Right cardiac atrium (tissue), 5 donors: ENCODE measurements at regions not wholly inside any gene's neighbourhood (a gene's known extent, or its start where the extent isn't known, plus 50 kb on each side); places are given as distances from the start of the nearest gene placed in this dataset.

ENCODE experiments used
- ATAC-seq, 2 donors: fragments of 200-7000 bp; cut with Tn5 transposase; one replicate each; pipeline versions ENCODE4 v1.8.0 to v1.9.1; 2020; ENCODE audit warnings: moderate library complexity in 2 of 2, mild to moderate bottlenecking in 1 of 2
- DNase-seq, 3 donors: peaks; one replicate each; pipeline ENCODE4 v3.0.0-alpha.2; 2020
- H3K27ac ChIP-seq: one replicate; pipeline ENCODE4 v1.5.1; 2013; ENCODE audit warnings: mild to moderate bottlenecking, low read length, control low read depth, moderate library complexity
- H3K27me3 ChIP-seq: one replicate; pipeline ENCODE4 v1.6.1; 2013; ENCODE audit not compliant: control insufficient read depth, insufficient read depth
- H3K4me1 ChIP-seq: one replicate; pipeline ENCODE4 v1.6.1; 2013; ENCODE audit warnings: low read length; ENCODE audit not compliant: control insufficient read depth, insufficient read depth
- H3K4me3 ChIP-seq: one replicate; pipeline ENCODE4 v1.5.1; 2013; ENCODE audit warnings: low read length, control low read depth
- H3K9me3 ChIP-seq: one replicate; pipeline ENCODE4 v1.6.1; 2013; ENCODE audit warnings: low read length; ENCODE audit not compliant: control insufficient read depth
- WGBS: extraction: QIAGEN DNeasy Blood & Tissue Kit; methylation state at CpG from one replicate; pipeline ENCODE4 v1.1.7; 2013; 5-methylcytosine and 5-hydroxymethylcytosine counted together
- intact Hi-C, 4 donors: fragments of 100-400 bp; cut with DNase I; formaldehyde crosslinking; loops; one replicate each; pipeline versions ENCODE4 v1.11.0 to v1.14.0; 2022 to 2023
- donor health status: healthy with polysubstance abuse.
- donor health status: DM: no; HTN: yes; CAD: no.
- donor health status: DM: no; HTN: no; CAD: no.
- donor health status: DM: no; HTN: yes; CAD: no; lungs with severe emphysema.
- donor health status: DM: yes; HTN: yes; CAD: no.

GRCh38 chr17:77726549-77727006, 231.9 kb upstream of the TNRC6C start:
- no peak for DNase-seq
- intact Hi-C loops, result no loop called here
- no peaks in the 10 kb centered on the region for H3K4me1 ChIP-seq

GRCh38 chr17:77727037-77727615, 231.4 kb upstream of the TNRC6C start:
- DNase-seq (peak in 2 of 3 donors; percentile 62 to 67), ATAC-seq (no peak)
- peak overlapping the region; percentile 74 for H3K27ac ChIP-seq
- H3K27me3 ChIP-seq, result no peaks in the 10 kb centered on the region
- H3K9me3 ChIP-seq, result no peaks in the 10 kb centered on the region
- intact Hi-C loops, result no loop called here
- 79% methylated on average over 17 of the region's 17 CpGs for WGBS
- no peak overlapping the region for H3K4me3 ChIP-seq
- no peaks in the 10 kb centered on the region for H3K4me1 ChIP-seq

More at GRCh38 chr17:77726549-77727006, 231.9 kb upstream of the TNRC6C start:
- no peaks in the 10 kb centered on the region for H3K27me3 ChIP-seq
- H3K4me3 ChIP-seq, result no peak overlapping the region
- no peak for ATAC-seq
- no peaks in the 10 kb centered on the region for H3K9me3 ChIP-seq
- 79% methylated on average over 4 of the region's 4 CpGs for WGBS
- no peak overlapping the region for H3K27ac ChIP-seq

- H3K27ac ChIP-seq, result peak overlapping the region; percentile 62
- intact Hi-C loops, result no loop called here
- WGBS, result 87% methylated on average over 2 of the region's 2 CpGs
- H3K27me3 ChIP-seq, result no peaks in the 10 kb centered on the region
- ATAC-seq (peak in 1 of 2 donors; percentile 6), DNase-seq (no peak)
- no peaks in the 10 kb centered on the region for H3K4me1 ChIP-seq
- H3K4me3 ChIP-seq, result no peak overlapping the region
- H3K9me3 ChIP-seq, result no peaks in the 10 kb centered on the region
These were observed 230.1 kb upstream of the TNRC6C start for GRCh38 chr17:77728474-77728795.

GRCh38 chr17:77728871-77729270, 229.6 kb upstream of the TNRC6C start:
- WGBS, result 89% methylated on average over 7 of the region's 7 CpGs
- Histone ChIP-seq H3K4me3 (no peak overlapping the region), H3K27me3 (no peaks in the 10 kb centered on the region), H3K4me1 (no peaks in the 10 kb centered on the region), H3K9me3 (no peaks in the 10 kb centered on the region), H3K27ac (peak overlapping the region; percentile 23)
- intact Hi-C loops, result no loop called here
- ATAC-seq (no peak), DNase-seq (no peak)

GRCh38 chr17:77729587-77729986, 228.9 kb upstream of the TNRC6C start:
- H3K27me3 ChIP-seq, result no peaks in the 10 kb centered on the region
- H3K4me1 ChIP-seq, result no peaks in the 10 kb centered on the region
- H3K4me3 ChIP-seq, result no peak overlapping the region
- DNase-seq (no peak), ATAC-seq (no peak)
- H3K27ac ChIP-seq, result peak overlapping the region; percentile 32
- intact Hi-C loops, result no loop called here
- 91% methylated on average over 4 of the region's 4 CpGs for WGBS
- no peaks in the 10 kb centered on the region for H3K9me3 ChIP-seq

- H3K4me1 ChIP-seq, result no peaks in the 10 kb centered on the region
- H3K27me3 ChIP-seq, result no peaks in the 10 kb centered on the region
- intact Hi-C loops, result loop anchor here in 3 of 4 donors (10.0 kb wide), 2 partner anchors 126 to 186 kb away; no protein-coding TSS in a partner anchor
These were observed 228.1 kb upstream of the TNRC6C start for GRCh38 chr17:77730376-77730775.

GRCh38 chr17:77733576-77734296, 224.8 kb upstream of the TNRC6C start:
- WGBS, result 53% methylated on average over 8 of the region's 8 CpGs
- H3K4me3 ChIP-seq, result no peak overlapping the region
- DNase-seq, result no peak
- intact Hi-C loops, result loop anchor here in 3 of 4 donors (10.0 kb wide), 2 partner anchors 129 to 189 kb away; no protein-coding TSS in a partner anchor
- no peak for ATAC-seq
- H3K27me3 ChIP-seq, result no peaks in the 10 kb centered on the region
- peaks cover 7% of the 10 kb centered on the region for H3K4me1 ChIP-seq
- H3K27ac ChIP-seq, result peak overlapping the region; percentile 74
- no peaks in the 10 kb centered on the region for H3K9me3 ChIP-seq

More at GRCh38 chr17:77730376-77730775, 228.1 kb upstream of the TNRC6C start:
- H3K27ac ChIP-seq, result no peak overlapping the region
- DNase-seq (no peak), ATAC-seq (no peak)
- no peak overlapping the region for H3K4me3 ChIP-seq
- no peaks in the 10 kb centered on the region for H3K9me3 ChIP-seq

- Histone ChIP-seq H3K4me1 (peaks cover 8% of the 10 kb centered on the region), H3K27me3 (no peaks in the 10 kb centered on the region), H3K27ac (peak overlapping the region; percentile 82), H3K9me3 (no peaks in the 10 kb centered on the region), H3K4me3 (no peak overlapping the region)
- intact Hi-C loops, result loop anchor here in 3 of 4 donors (5.0 to 10.0 kb wide), 3 partner anchors 130 to 192 kb away; no protein-coding TSS in a partner anchor
- 11% methylated on average over 19 of the region's 19 CpGs for WGBS
- DNase-seq (peak; percentile 94 to 98 (median 97)), ATAC-seq (peak; percentile 76 to 79)
These were observed 224.0 kb upstream of the TNRC6C start for GRCh38 chr17:77734371-77735080.

- 24% methylated on average over 10 of the region's 10 CpGs for WGBS
- Histone ChIP-seq H3K27me3 (no peaks in the 10 kb centered on the region), H3K27ac (peak overlapping the region; percentile 82), H3K9me3 (no peaks in the 10 kb centered on the region), H3K4me3 (no peak overlapping the region), H3K4me1 (peaks cover 8% of the 10 kb centered on the region)
- DNase-seq (peak in 2 of 3 donors; percentile 32 to 74), ATAC-seq (peak; percentile 18 to 20)
- intact Hi-C loops, result loop anchor here in 3 of 4 donors (5.0 to 10.0 kb wide), 3 partner anchors 130 to 193 kb away; no protein-coding TSS in a partner anchor
These were observed 223.4 kb upstream of the TNRC6C start for GRCh38 chr17:77735081-77735565.

GRCh38 chr17:77735566-77736198, 222.8 kb upstream of the TNRC6C start:
- intact Hi-C loops, result loop anchor here in 3 of 4 donors (5.0 to 10.0 kb wide), 3 partner anchors 131 to 193 kb away; no protein-coding TSS in a partner anchor
- Histone ChIP-seq H3K27me3 (no peaks in the 10 kb centered on the region), H3K4me3 (no peak overlapping the region), H3K4me1 (peaks cover 8% of the 10 kb centered on the region), H3K27ac (peak overlapping the region; percentile 82), H3K9me3 (no peaks in the 10 kb centered on the region)
- WGBS, result 21% methylated on average over 7 of the region's 7 CpGs
- ATAC-seq, result peak; percentile 52 to 68
- peak; percentile 59 to 88 (median 88) for DNase-seq
